H1 (cell line): ENCODE measurements at regions not wholly inside any gene's neighbourhood (a gene's known extent, or its start where the extent isn't known, plus 50 kb on each side); places are given as distances from the start of the nearest gene placed in this dataset.

Experiments used
- CTCF ChIA-PET: fragments of 300-600 bp; sonication (Branson Sonifier 250); formaldehyde crosslinking; loops from one replicate; lab custom pipeline; 2021; ENCODE audit not compliant: partially characterized antibody; lab: Charles Lee
- POLR2A ChIA-PET: fragments of 300-600 bp; sonication (Branson Sonifier 250); formaldehyde crosslinking; loops from one replicate; lab custom pipeline; 2021; ENCODE audit warnings: inconsistent platforms; ENCODE audit not compliant: partially characterized antibody; lab: Charles Lee
- DNase-seq, 2 experiments: peaks; one replicate each; pipeline versions ENCODE4 v3.0.0 to v3.0.0-alpha.2; 2010 to 2022; ENCODE audit warnings: low spot score in 2 of 2, low read depth in 1 of 2, mixed read lengths in 1 of 2
- FAIRE-seq: peaks from 2 replicates; lab custom pipeline; 2011; peaks lifted over from hg19 to GRCh38; lab: Jason Lieb, UNC
- H2AFZ ChIP-seq: 2 replicates; pipeline ENCODE4 v1.8.1; 2012; ENCODE audit warnings: low read length, inconsistent platforms
- H2AK5ac ChIP-seq: 2 replicates; pipeline ENCODE4 v1.6.1; 2013; ENCODE audit warnings: low read depth, low read length
- H2BK120ac ChIP-seq: replicated peaks from 2 replicates; pipeline ENCODE3; 2013; ENCODE audit warnings: low read depth, low read length, inconsistent platforms
- H2BK12ac ChIP-seq: 2 replicates; pipeline ENCODE4 v1.6.1; 2013; ENCODE audit warnings: low read depth, low read length
- H2BK15ac ChIP-seq: 2 replicates; pipeline ENCODE4 v1.6.1; 2013; ENCODE audit warnings: low read length
- H2BK20ac ChIP-seq: 2 replicates; pipeline ENCODE4 v1.6.1; 2013; ENCODE audit warnings: low read length
- H2BK5ac ChIP-seq: 2 replicates; pipeline ENCODE4 v1.6.1; 2013; ENCODE audit warnings: low read depth, low read length
- H3K14ac ChIP-seq: 2 replicates; pipeline ENCODE4 v1.6.1; 2013; ENCODE audit warnings: inconsistent platforms; ENCODE audit not compliant: insufficient read length
- H3K18ac ChIP-seq: 2 replicates; pipeline ENCODE4 v1.6.1; 2013; ENCODE audit warnings: low read length; ENCODE audit errors: extremely low read depth
- H3K23ac ChIP-seq: 2 replicates; pipeline ENCODE4 v1.6.1; 2013; ENCODE audit warnings: inconsistent platforms; ENCODE audit not compliant: insufficient read length
- H3K23me2 ChIP-seq: 2 replicates; pipeline ENCODE4 v1.6.1; 2013; ENCODE audit warnings: low read depth, low read length
- H3K27ac ChIP-seq: 2 replicates; pipeline ENCODE4 v1.6.1; 2011; ENCODE audit warnings: low read depth, low read length, inconsistent platforms
- H3K27me3 ChIP-seq, 4 experiments: replicated peaks in 1 of 4; 1 replicate in 1 of 4; 2 replicates in 3 of 4; pipeline versions ENCODE4 v1.6.1 to v1.8.1; 2011 to 2013; ENCODE audit warnings: low read length in 3 of 4, mild to moderate bottlenecking in 3 of 4, inconsistent platforms in 2 of 4, mixed read lengths in 2 of 4, moderate library complexity in 1 of 4; ENCODE audit not compliant: control insufficient read depth in 3 of 4, insufficient read depth in 3 of 4; ENCODE audit errors: extremely low read depth in 1 of 4
- H3K36me3 ChIP-seq, 4 experiments: 2 replicates each; pipeline versions ENCODE4 v1.6.1 to v1.8.1; 2011 to 2013; ENCODE audit warnings: mild to moderate bottlenecking in 4 of 4, low read length in 3 of 4, moderate library complexity in 2 of 4, control low read depth in 1 of 4, inconsistent platforms in 1 of 4; ENCODE audit not compliant: insufficient read depth in 4 of 4, control insufficient read depth in 2 of 4
- H3K4ac ChIP-seq: replicated peaks from 2 replicates; pipeline ENCODE3; 2013; ENCODE audit warnings: low read length, low read depth, mixed read lengths, inconsistent platforms; ENCODE audit not compliant: insufficient read length
- H3K4me1 ChIP-seq, 4 experiments: replicated peaks in 1 of 4; 1 replicate in 1 of 4; 2 replicates in 3 of 4; pipeline versions ENCODE4 v1.6.1 to v1.8.1; 2011 to 2013; ENCODE audit warnings: low read length in 3 of 4, inconsistent platforms in 2 of 4, mixed read lengths in 1 of 4; ENCODE audit not compliant: insufficient read depth in 4 of 4, control insufficient read depth in 3 of 4
- H3K4me2 ChIP-seq, 2 experiments: 2 replicates each; pipeline versions ENCODE4 v1.6.1 to v1.8.1; 2011 to 2013; ENCODE audit warnings: low read depth in 2 of 2, low read length in 2 of 2, control low read depth in 1 of 2, inconsistent platforms in 1 of 2, mild to moderate bottlenecking in 1 of 2; ENCODE audit not compliant: insufficient read depth in 1 of 2
- H3K4me3 ChIP-seq, 4 experiments: fragments of 200-600, 300-600 bp in 1 of 4; sonication (generic), shearing (Covaris generic), sonication (Bioruptor Twin) in 1 of 4; 2 replicates each; pipeline versions ENCODE4 v1.5.1 to v1.8.1; 2011 to 2016; ENCODE audit warnings: low read length in 4 of 4, low read depth in 3 of 4, control low read depth in 2 of 4, inconsistent platforms in 2 of 4, mild to moderate bottlenecking in 2 of 4, mixed read lengths in 1 of 4, moderate library complexity in 1 of 4; ENCODE audit not compliant: insufficient read depth in 2 of 4; ENCODE audit errors: extremely low read depth in 1 of 4
- H3K56ac ChIP-seq: replicated peaks from 2 replicates; pipeline ENCODE3; 2013; ENCODE audit warnings: low read depth, mild to moderate bottlenecking, mixed read lengths, low read length, inconsistent platforms; ENCODE audit not compliant: insufficient read length
- H3K79me1 ChIP-seq: 2 replicates; pipeline ENCODE4 v1.6.1; 2013; ENCODE audit warnings: low read depth, low read length, control low read depth
- H3K79me2 ChIP-seq, 2 experiments: 2 replicates each; pipeline versions ENCODE4 v1.6.1 to v1.8.1; 2012 to 2013; ENCODE audit warnings: low read length in 2 of 2, mild to moderate bottlenecking in 2 of 2, inconsistent platforms in 1 of 2; ENCODE audit not compliant: insufficient read depth in 2 of 2, control insufficient read depth in 1 of 2
- H3K9ac ChIP-seq, 4 experiments: replicated peaks in 1 of 4; 1 replicate in 1 of 4; 2 replicates in 3 of 4; pipeline versions ENCODE4 v1.6.1 to v1.8.1; 2011 to 2013; ENCODE audit warnings: low read depth in 3 of 4, low read length in 3 of 4, control low read depth in 2 of 4, mild to moderate bottlenecking in 2 of 4, moderate library complexity in 2 of 4, inconsistent platforms in 1 of 4; ENCODE audit errors: extremely low read depth in 1 of 4
- H3K9me3 ChIP-seq, 2 experiments: 2 replicates each; pipeline versions ENCODE4 v1.6.1 to v1.8.1; 2012 to 2013; ENCODE audit warnings: mild to moderate bottlenecking in 2 of 2, moderate library complexity in 2 of 2, control low read depth in 1 of 2, inconsistent platforms in 1 of 2, low read depth in 1 of 2, low read length in 1 of 2, mixed read lengths in 1 of 2; ENCODE audit not compliant: insufficient read depth in 2 of 2
- H4K20me1 ChIP-seq, 2 experiments: replicated peaks in 1 of 2; 2 replicates each; pipeline versions ENCODE3 to v1.8.1; 2011 to 2013; ENCODE audit warnings: inconsistent platforms in 2 of 2, low read length in 2 of 2, mild to moderate bottlenecking in 1 of 2; ENCODE audit not compliant: insufficient read depth in 2 of 2, control insufficient read depth in 1 of 2
- H4K5ac ChIP-seq: 2 replicates; pipeline ENCODE4 v1.6.1; 2013; ENCODE audit warnings: low read length, low read depth, mixed read lengths, inconsistent platforms; ENCODE audit not compliant: insufficient read length
- H4K8ac ChIP-seq: 2 replicates; pipeline ENCODE4 v1.8.0; 2013; ENCODE audit warnings: mild to moderate bottlenecking, moderate library complexity, low read length, inconsistent platforms; ENCODE audit not compliant: insufficient read depth; ENCODE audit errors: extremely low read depth
- H4K91ac ChIP-seq: replicated peaks from 2 replicates; pipeline ENCODE3; 2013; ENCODE audit warnings: low read length, mixed read lengths, inconsistent platforms; ENCODE audit not compliant: insufficient read length
- CHD1 ChIP-seq: IDR thresholded peaks from 2 replicates; pipeline ENCODE4 v1.6.1; 2012; ENCODE audit warnings: low read depth, low read length, improper control_type of control experiment
- CTCF ChIP-seq, 3 experiments: IDR thresholded peaks; 1 replicate in 2 of 3; 2 replicates in 1 of 3; pipeline versions ENCODE4 v1.5.1 to v1.6.1; 2011; ENCODE audit warnings: low read length in 3 of 3, mild to moderate bottlenecking in 3 of 3, inconsistent platforms in 2 of 3, low read depth in 1 of 3, moderate library complexity in 1 of 3; ENCODE audit not compliant: insufficient read depth in 1 of 3; ENCODE audit errors: control extremely low read depth in 1 of 3
- PHF8 ChIP-seq: fragments of 200-600 bp; sonication (generic); conservative IDR thresholded peaks from 2 replicates; pipeline ENCODE4 v1.7.1; 2012; ENCODE audit warnings: low read depth, mild to moderate bottlenecking, inconsistent platforms, low read length, moderate library complexity
- WGBS, 2 experiments: shearing (Covaris generic) in 1 of 2; methylation state at CpG; one replicate each; pipeline versions ENCODE4 v1.1.6 to v1.1.7; 2013 to 2015; ENCODE audit warnings: low lambda C conversion rate in 2 of 2, mixed read lengths in 2 of 2, inconsistent platforms in 1 of 2, low coverage in 1 of 2, missing lambda C conversion rate in 1 of 2; ENCODE audit not compliant: insufficient replicate concordance in 2 of 2, insufficient coverage in 1 of 2, insufficient read length in 1 of 2; ENCODE audit errors: extremely low coverage in 1 of 2, missing lambda C conversion rate in 1 of 2; 5-methylcytosine and 5-hydroxymethylcytosine counted together

DNA sequence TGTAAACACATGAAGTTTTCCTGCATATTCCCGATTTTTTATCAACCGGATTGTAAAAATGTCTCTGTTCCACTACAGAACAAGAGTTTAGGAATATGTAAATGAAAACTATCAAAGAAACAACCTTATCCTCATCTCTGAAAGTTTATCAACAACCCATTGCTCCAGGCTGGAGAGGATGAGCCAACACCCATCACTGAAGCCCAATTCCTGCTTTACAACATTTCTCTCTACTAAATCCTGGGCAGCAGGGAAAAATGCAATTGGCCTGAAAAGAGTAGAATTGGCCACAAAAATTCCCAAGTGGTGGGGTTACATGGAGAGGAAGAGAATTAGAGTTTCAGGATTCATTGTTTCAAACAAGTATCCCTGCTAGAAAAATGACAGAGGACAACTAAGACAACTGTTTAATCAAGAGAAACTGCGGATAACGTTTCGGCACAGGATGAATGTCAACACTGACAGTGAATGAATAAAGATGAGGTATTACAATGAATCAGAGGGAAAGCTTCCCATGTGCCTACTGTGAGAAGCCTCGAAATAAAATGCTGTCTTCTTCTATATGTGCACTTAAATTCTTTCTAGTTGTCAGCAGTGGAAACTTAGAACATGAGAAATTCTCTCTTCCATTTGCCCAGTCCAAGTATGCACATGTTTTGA lies 317.3 kb upstream of the ANO3 start:
- CTCF ChIA-PET: no interaction called here
- no peak overlapping the region for H2BK5ac ChIP-seq
- H2BK15ac ChIP-seq: no peak overlapping the region
- H3K4me3 ChIP-seq: no peak overlapping the region
- POLR2A ChIA-PET: no interaction called here
- FAIRE-seq (no peak), DNase-seq (no peak)
- no peak overlapping the region for H2BK20ac ChIP-seq
- no peak overlapping the region for H3K23ac ChIP-seq
- H3K79me2 ChIP-seq: no peaks in the 10 kb centered on the region
- H3K23me2 ChIP-seq: no peaks in the 10 kb centered on the region
- no peak overlapping the region for H4K5ac ChIP-seq
- no peak overlapping the region for H3K18ac ChIP-seq
- no peaks in the 10 kb centered on the region for H3K9me3 ChIP-seq
- no peak overlapping the region for H3K56ac ChIP-seq
- H3K4ac ChIP-seq: no peak overlapping the region
- no peak overlapping the region for H4K91ac ChIP-seq
- H2BK120ac ChIP-seq: no peak overlapping the region
- no peak overlapping the region for H4K8ac ChIP-seq
- H3K4me2 ChIP-seq: no peak overlapping the region
- H2BK12ac ChIP-seq: no peak overlapping the region
- H3K36me3 ChIP-seq: no peaks in the 10 kb centered on the region
- no peaks in the 10 kb centered on the region for H3K27me3 ChIP-seq
- no peak for TF ChIP-seq CTCF (IDR thresholded peaks at IDR 0.05; ENCODE audit: control extremely low read depth in 1 of 3, insufficient read depth in 1 of 3, low read depth in 1 of 3, low read length in 3 of 3)
- no peak for TF ChIP-seq CHD1
- no peak for TF ChIP-seq PHF8
- no peak overlapping the region for H2AK5ac ChIP-seq
- H2AFZ ChIP-seq: no peak overlapping the region
- no peak overlapping the region for H3K14ac ChIP-seq
- no peak overlapping the region for H3K27ac ChIP-seq
- H3K9ac ChIP-seq: no peak overlapping the region
- WGBS, 2 experiments: 93% methylated on average over 6 of the region's 6 CpGs; no CpG with 5 or more reads in 1 of the 2 experiments
- no peaks in the 10 kb centered on the region for H3K79me1 ChIP-seq
- no peaks in the 10 kb centered on the region for H3K4me1 ChIP-seq
- H4K20me1 ChIP-seq: no peaks in the 10 kb centered on the region
